Neuronal stem cell (in vitro differentiated cells): ENCODE measurements at regions not wholly inside any gene's neighbourhood (a gene's known extent, or its start where the extent isn't known, plus 50 kb on each side); places are given as distances from the start of the nearest gene placed in this dataset.

ENCODE experiments used
- DNase-seq: peaks from one replicate; pipeline ENCODE4 v3.0.0-alpha.2; 2013; ENCODE audit warnings: low spot score
- H2AFZ ChIP-seq: one replicate; pipeline ENCODE4 v1.6.1; 2013; ENCODE audit warnings: mild to moderate bottlenecking, low read length, inconsistent platforms
- H2AK5ac ChIP-seq: 2 replicates; pipeline ENCODE4 v1.6.1; 2013; ENCODE audit warnings: low read depth, mild to moderate bottlenecking, inconsistent platforms, low read length, moderate library complexity, mixed read lengths
- H2BK120ac ChIP-seq: 2 replicates; pipeline ENCODE4 v1.6.1; 2013; ENCODE audit warnings: low read depth, mild to moderate bottlenecking, inconsistent platforms, low read length, moderate library complexity, mixed read lengths
- H2BK12ac ChIP-seq: one replicate; pipeline ENCODE4 v1.6.1; 2013; ENCODE audit warnings: low read length, inconsistent platforms
- H2BK15ac ChIP-seq: 2 replicates; pipeline ENCODE4 v1.6.1; 2013; ENCODE audit warnings: mild to moderate bottlenecking, low read length, inconsistent platforms, mixed read lengths
- H2BK5ac ChIP-seq: one replicate; pipeline ENCODE4 v1.6.1; 2013; ENCODE audit warnings: inconsistent platforms, mild to moderate bottlenecking, low read length, moderate library complexity
- H3K14ac ChIP-seq: one replicate; pipeline ENCODE4 v1.6.1; 2013; ENCODE audit warnings: low read length, inconsistent platforms
- H3K18ac ChIP-seq: 2 replicates; pipeline ENCODE4 v1.6.1; 2013; ENCODE audit warnings: low read length, inconsistent platforms
- H3K23ac ChIP-seq: 2 replicates; pipeline ENCODE4 v1.6.1; 2013; ENCODE audit warnings: low read depth, mild to moderate bottlenecking, mixed read lengths, low read length, inconsistent platforms; ENCODE audit not compliant: poor library complexity
- H3K27ac ChIP-seq: replicated peaks from 3 replicates; pipeline ENCODE4 v1.5.1; 2013; ENCODE audit warnings: low read length, inconsistent platforms
- H3K27me3 ChIP-seq, 3 experiments: 2 replicates each; pipeline ENCODE4 v1.6.1; 2013; ENCODE audit warnings: low read length in 3 of 3, mild to moderate bottlenecking in 2 of 3, inconsistent platforms in 1 of 3, low read depth in 1 of 3, mixed read lengths in 1 of 3, moderate library complexity in 1 of 3; ENCODE audit not compliant: control insufficient read depth in 3 of 3, insufficient read depth in 3 of 3
- H3K36me3 ChIP-seq, 2 donors: replicated peaks in 1 of 2; 2 replicates each; pipeline ENCODE4 v1.6.1; 2013; ENCODE audit warnings: low read length in 2 of 2; ENCODE audit not compliant: control insufficient read depth in 2 of 2, insufficient read depth in 2 of 2
- H3K4ac ChIP-seq: 2 replicates; pipeline ENCODE4 v1.6.1; 2013; ENCODE audit warnings: inconsistent platforms, mild to moderate bottlenecking, low read length, moderate library complexity
- H3K4me1 ChIP-seq, 2 donors: 1 replicate in 1 of 2; 2 replicates in 1 of 2; pipeline ENCODE4 v1.6.1; 2013; ENCODE audit warnings: low read length in 2 of 2, low read depth in 1 of 2; ENCODE audit not compliant: control insufficient read depth in 2 of 2, insufficient read depth in 1 of 2
- H3K4me2 ChIP-seq: one replicate; pipeline ENCODE4 v1.6.1; 2013; ENCODE audit warnings: mild to moderate bottlenecking, low read length, inconsistent platforms; ENCODE audit not compliant: insufficient read depth, poor library complexity, severe bottlenecking
- H3K4me3 ChIP-seq, 2 donors: 2 replicates each; pipeline ENCODE4 v1.5.1; 2013; ENCODE audit warnings: low read length in 2 of 2, mild to moderate bottlenecking in 2 of 2, inconsistent platforms in 1 of 2, moderate library complexity in 1 of 2
- H3K79me1 ChIP-seq: one replicate; pipeline ENCODE4 v1.6.1; 2013; ENCODE audit warnings: low read depth, mild to moderate bottlenecking, inconsistent platforms, low read length, moderate library complexity
- H3K9ac ChIP-seq: one replicate; pipeline ENCODE4 v1.6.1; 2013; ENCODE audit warnings: mild to moderate bottlenecking, low read depth, low read length, inconsistent platforms; ENCODE audit not compliant: poor library complexity
- H3K9me3 ChIP-seq, 2 donors: replicated peaks in 1 of 2; 2 replicates each; pipeline versions ENCODE3 to v1.6.1; 2013; ENCODE audit warnings: low read length in 2 of 2, mild to moderate bottlenecking in 2 of 2, inconsistent platforms in 1 of 2, low read depth in 1 of 2, mixed read lengths in 1 of 2, moderate library complexity in 1 of 2; ENCODE audit not compliant: control insufficient read depth in 2 of 2, insufficient read depth in 1 of 2
- H4K8ac ChIP-seq: one replicate; pipeline ENCODE4 v1.6.1; 2013; ENCODE audit warnings: low read depth, mild to moderate bottlenecking, inconsistent platforms, low read length, moderate library complexity
- H4K91ac ChIP-seq: one replicate; pipeline ENCODE4 v1.6.1; 2013; ENCODE audit warnings: low read length, low read depth, mild to moderate bottlenecking, inconsistent platforms; ENCODE audit not compliant: poor library complexity
- WGBS, 2 donors: extraction: QIAGEN DNeasy Blood & Tissue Kit; methylation state at CpG; one replicate each; pipeline ENCODE4 v1.1.7; 2013; ENCODE audit warnings: missing lambda C conversion rate in 2 of 2, mixed read lengths in 1 of 2; ENCODE audit not compliant: insufficient read length in 2 of 2, insufficient replicate concordance in 1 of 2; ENCODE audit errors: extremely low coverage in 2 of 2; 5-methylcytosine and 5-hydroxymethylcytosine counted together

GRCh38 chr2:65630643-65631042 is 198.2 kb upstream of the SPRED2 start:
- Histone ChIP-seq H3K4ac (no peak overlapping the region), H2AFZ (no peak overlapping the region), H4K91ac (no peak overlapping the region), H3K23ac (no peak overlapping the region), H3K36me3 (no peaks in the 10 kb centered on the region), H3K4me2 (no peak overlapping the region), H4K8ac (no peak overlapping the region), H2BK120ac (no peak overlapping the region), H3K9me3 (no peaks in the 10 kb centered on the region), H3K14ac (no peak overlapping the region), H2BK12ac (no peak overlapping the region), H3K9ac (no peak overlapping the region), H2BK5ac (no peak overlapping the region), H3K18ac (no peak overlapping the region), H3K4me3 (no peak overlapping the region), H2AK5ac (no peak overlapping the region), H3K79me1 (no peaks in the 10 kb centered on the region), H3K27me3 (peaks cover 0 to 4% (median 0%) of the 10 kb centered on the region in 3 experiments), H2BK15ac (no peak overlapping the region), H3K4me1 (no peaks in the 10 kb centered on the region), H3K27ac (no peak overlapping the region)
- no peak for DNase-seq
- no CpG with 5 or more reads among the region's 3 CpGs for WGBS, 2 donors

DNA sequence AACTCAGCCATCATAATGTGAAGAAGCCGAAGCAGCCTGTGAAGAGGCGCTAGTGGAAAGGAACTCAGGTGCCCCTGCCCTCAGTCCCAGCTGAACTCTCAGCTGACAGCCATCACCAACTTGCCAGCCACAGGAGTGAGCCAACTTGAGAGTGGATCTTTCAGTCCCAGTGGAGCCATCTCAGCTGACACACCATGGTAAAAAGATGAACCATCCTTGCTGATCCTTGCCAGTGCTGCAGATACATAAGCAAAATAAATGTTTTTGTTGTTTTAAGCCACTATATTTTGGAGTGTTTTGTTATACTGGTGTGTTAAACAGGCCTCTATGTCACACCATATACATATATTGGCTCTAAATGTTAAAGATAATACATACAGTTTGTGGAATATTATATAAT is 195.8 kb upstream of the SPRED2 start:
- H2AK5ac ChIP-seq: no peak overlapping the region
- no peak overlapping the region for H2BK15ac ChIP-seq
- H2BK120ac ChIP-seq: no peak overlapping the region
- no CpG with 5 or more reads among the region's 2 CpGs for WGBS, 2 donors
- no peak overlapping the region for H4K91ac ChIP-seq
- H4K8ac ChIP-seq: no peak overlapping the region
- no peak overlapping the region for H2BK5ac ChIP-seq
- H3K79me1 ChIP-seq: no peaks in the 10 kb centered on the region
- H3K9me3 ChIP-seq: no peaks in the 10 kb centered on the region
- no peak overlapping the region for H3K4ac ChIP-seq
- H3K18ac ChIP-seq: no peak overlapping the region
- peaks cover 0 to 7% (median 0%) of the 10 kb centered on the region in 3 experiments for H3K27me3 ChIP-seq
- no peak overlapping the region for H3K4me3 ChIP-seq
- no peaks in the 10 kb centered on the region for H3K36me3 ChIP-seq
- H3K23ac ChIP-seq: no peak overlapping the region
- no peak overlapping the region for H2BK12ac ChIP-seq
- H3K4me2 ChIP-seq: no peak overlapping the region
- H3K14ac ChIP-seq: no peak overlapping the region
- H3K4me1 ChIP-seq: no peaks in the 10 kb centered on the region
- H3K9ac ChIP-seq: no peak overlapping the region
- no peak overlapping the region for H2AFZ ChIP-seq
- DNase-seq: no peak
- H3K27ac ChIP-seq: no peak overlapping the region

DNA sequence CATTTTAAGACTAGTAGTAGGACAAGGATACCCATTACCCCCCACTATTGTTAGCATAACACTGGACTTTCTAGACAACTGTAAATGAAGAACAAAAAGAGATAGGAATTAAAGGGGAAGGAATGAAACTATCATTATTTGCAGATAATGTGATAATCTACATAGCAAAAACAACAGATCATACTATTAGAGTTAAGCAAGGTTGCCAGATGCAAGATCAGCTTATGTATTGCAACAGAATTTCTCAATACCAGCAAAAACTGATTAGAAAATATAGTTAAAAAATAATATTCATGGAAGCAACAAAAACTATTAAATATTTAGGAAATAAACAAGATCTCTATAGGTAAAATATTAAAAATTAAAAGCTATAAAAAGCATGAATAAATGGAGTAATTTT is 194.4 kb upstream of the SPRED2 start:
- Histone ChIP-seq H3K9me3 (no peaks in the 10 kb centered on the region), H2AFZ (no peak overlapping the region), H3K27me3 (peaks cover 0 to 7% (median 0%) of the 10 kb centered on the region in 3 experiments), H3K79me1 (no peaks in the 10 kb centered on the region), H2BK120ac (no peak overlapping the region), H3K18ac (no peak overlapping the region), H4K91ac (no peak overlapping the region), H3K14ac (no peak overlapping the region), H4K8ac (no peak overlapping the region), H3K4me2 (no peak overlapping the region), H3K4me3 (no peak overlapping the region), H3K27ac (no peak overlapping the region), H3K4me1 (peaks cover 0 to 1% of the 10 kb centered on the region in 2 donors), H3K23ac (no peak overlapping the region), H2BK12ac (no peak overlapping the region), H3K36me3 (no peaks in the 10 kb centered on the region), H3K4ac (no peak overlapping the region), H2AK5ac (no peak overlapping the region), H2BK5ac (no peak overlapping the region), H2BK15ac (no peak overlapping the region), H3K9ac (no peak overlapping the region)
- no peak for DNase-seq

DNA sequence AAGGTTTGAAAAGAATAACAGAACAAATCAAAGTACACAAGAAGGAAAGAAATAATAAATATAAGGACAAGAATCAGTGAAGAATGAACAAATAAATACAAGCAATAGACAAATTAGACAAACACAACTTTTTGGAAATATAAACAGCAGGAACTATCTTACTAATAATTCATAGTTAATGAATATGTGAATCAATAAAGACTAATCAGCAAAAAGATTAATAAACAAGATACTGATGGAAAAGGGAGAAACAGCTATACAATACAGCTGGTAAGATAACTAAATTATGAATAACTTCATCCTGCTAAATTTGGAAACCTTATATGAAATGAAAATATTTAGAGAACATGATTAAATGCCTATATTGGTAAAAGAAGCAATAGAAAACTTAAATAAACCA is 193.6 kb upstream of the SPRED2 start:
- no peak overlapping the region for H3K9ac ChIP-seq
- DNase-seq: no peak
- H4K8ac ChIP-seq: no peak overlapping the region
- H3K36me3 ChIP-seq: no peaks in the 10 kb centered on the region
- H4K91ac ChIP-seq: no peak overlapping the region
- H2BK5ac ChIP-seq: no peak overlapping the region
- no peak overlapping the region for H3K4me2 ChIP-seq
- H3K23ac ChIP-seq: no peak overlapping the region
- peaks cover 0 to 1% of the 10 kb centered on the region in 2 donors for H3K4me1 ChIP-seq
- no peak overlapping the region for H3K4ac ChIP-seq
- H3K4me3 ChIP-seq: no peak overlapping the region
- H3K18ac ChIP-seq: no peak overlapping the region
- H3K79me1 ChIP-seq: no peaks in the 10 kb centered on the region
- H2BK120ac ChIP-seq: no peak overlapping the region
- H3K14ac ChIP-seq: no peak overlapping the region
- no peak overlapping the region for H2AK5ac ChIP-seq
- no peak overlapping the region for H2BK15ac ChIP-seq
- H2BK12ac ChIP-seq: no peak overlapping the region
- no peaks in the 10 kb centered on the region for H3K9me3 ChIP-seq
- H3K27ac ChIP-seq: no peak overlapping the region
- H3K27me3 ChIP-seq: peaks cover 0 to 7% (median 0%) of the 10 kb centered on the region in 3 experiments
- H2AFZ ChIP-seq: no peak overlapping the region
